Stomach (tissue), 4 donors: ENCODE measurements at regions not wholly inside any gene's neighbourhood (a gene's known extent, or its start where the extent isn't known, plus 50 kb on each side); places are given as distances from the start of the nearest gene placed in this dataset.

ENCODE experiments used
- CTCF ChIP-seq, 7 experiments: fragments of 450-650 bp in 4 of 7; fragments of 200-600 bp in 3 of 7; sonication (generic) in 3 of 7; IDR thresholded peaks; one replicate each; pipeline ENCODE4 v1.5.1; 2016 to 2019; ENCODE audit warnings: antibody characterized with exemption in 7 of 7, control low read depth in 2 of 7, mild to moderate bottlenecking in 1 of 7
- POLR2A ChIP-seq, 4 donors: fragments of 450-650 bp; IDR thresholded peaks; one replicate each; pipeline ENCODE4 v1.6.1; 2016; ENCODE audit warnings: antibody characterized with exemption in 4 of 4, control low read depth in 2 of 4, mild to moderate bottlenecking in 1 of 4, moderate library complexity in 1 of 4

- TF ChIP-seq POLR2A (IDR thresholded peaks at IDR 0.05) = no peak
- TF ChIP-seq CTCF (IDR thresholded peaks at IDR 0.05) = no peak
Observed at GRCh38 chr21:29470397-29470796, 171.7 kb downstream of the BACH1 start.
